ENCODE measurements at regions not wholly inside any gene's neighbourhood (a gene's known extent, or its start where the extent isn't known, plus 50 kb on each side); places are given as distances from the start of the nearest gene placed in this dataset.

- peak; percentile 32 for DNase-seq
Measured at GRCh38 chr15:25051399-25052154, 96.8 kb downstream of the SNRPN start.

- peak; percentile 35 for DNase-seq
Measured at GRCh38 chr15:25052191-25052999, 97.6 kb downstream of the SNRPN start.

DNA sequence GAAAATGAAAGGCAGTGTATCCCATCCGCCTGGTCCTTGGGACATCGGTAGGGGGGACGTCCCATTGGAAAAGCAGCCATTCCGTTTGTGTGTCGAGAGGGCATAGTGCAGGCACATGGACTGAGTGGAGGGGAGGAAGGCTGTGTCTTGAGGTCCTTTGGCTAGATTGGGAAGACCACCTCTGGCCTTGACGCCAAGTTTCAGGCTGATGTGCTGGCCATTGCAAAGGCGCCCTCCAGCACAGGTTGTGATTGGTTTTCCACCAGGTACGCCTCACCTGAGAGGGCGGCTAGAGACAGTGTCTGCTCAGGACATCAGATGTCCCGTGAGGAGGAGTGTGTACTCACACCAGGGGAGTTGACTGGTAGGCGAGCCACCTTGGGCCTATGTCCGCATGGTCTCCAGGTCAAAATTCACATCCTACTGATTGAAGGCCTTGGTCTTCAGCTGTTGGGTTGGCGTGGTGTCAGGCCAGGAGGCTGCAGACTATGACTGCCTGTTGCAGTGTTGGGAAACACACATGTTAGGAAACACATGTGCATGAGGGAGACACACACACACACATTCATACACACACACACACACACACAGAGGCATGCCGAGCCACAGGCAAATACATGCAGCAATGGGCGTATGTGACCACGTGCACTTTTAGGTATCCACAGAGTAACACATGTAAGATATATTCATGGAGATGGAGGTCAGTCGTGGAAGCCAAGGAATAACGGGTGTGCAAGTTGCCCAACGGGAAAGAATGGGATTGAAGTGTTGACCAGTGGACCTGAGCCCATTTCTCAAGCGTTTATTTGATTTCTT lies 98.4 kb downstream of the SNRPN start:
- peak; percentile 45 for DNase-seq

GRCh38 chr15:25054329-25054728 lies 99.5 kb downstream of the SNRPN start:
- peak; percentile 17 for DNase-seq

- DNase-seq = peak; percentile 41
Measured at GRCh38 chr15:25054943-25055342, 100.2 kb downstream of the SNRPN start.

DNA sequence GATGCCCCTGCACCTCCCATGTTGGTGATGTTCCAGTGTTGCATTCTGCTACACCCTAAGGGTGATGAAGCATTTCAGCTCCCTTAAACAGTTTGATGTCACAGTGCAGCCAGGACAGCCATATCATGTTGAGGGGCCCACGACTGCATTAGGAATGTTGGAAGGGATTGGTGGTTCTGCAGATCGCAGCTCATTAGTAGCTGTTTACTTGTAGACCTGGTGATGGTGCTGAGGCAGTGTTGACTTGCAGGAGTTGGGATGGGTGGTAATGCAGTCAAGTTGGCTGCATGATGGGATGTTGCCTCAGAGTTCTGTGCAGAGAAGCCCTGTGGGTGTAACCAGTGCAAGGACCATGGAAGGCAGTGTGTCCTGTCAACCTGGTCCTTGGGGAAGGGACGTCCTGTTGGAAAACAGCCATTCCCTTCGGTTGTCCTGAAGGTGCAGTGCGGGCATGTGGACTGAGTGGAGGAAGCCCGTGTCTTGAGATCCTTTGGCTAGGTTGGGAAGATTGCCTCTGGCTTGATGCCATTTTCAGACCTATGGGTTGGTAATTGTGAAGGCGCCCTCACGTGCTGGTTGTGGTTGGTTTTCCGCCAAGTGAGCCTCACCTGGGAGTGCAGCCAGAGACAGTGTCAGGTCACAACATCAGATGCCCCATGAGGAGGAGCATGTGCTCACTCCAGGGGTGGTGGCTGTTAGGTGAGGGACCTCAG lies 100.7 kb downstream of the SNRPN start:
- DNase-seq = peak; percentile 13

DNA sequence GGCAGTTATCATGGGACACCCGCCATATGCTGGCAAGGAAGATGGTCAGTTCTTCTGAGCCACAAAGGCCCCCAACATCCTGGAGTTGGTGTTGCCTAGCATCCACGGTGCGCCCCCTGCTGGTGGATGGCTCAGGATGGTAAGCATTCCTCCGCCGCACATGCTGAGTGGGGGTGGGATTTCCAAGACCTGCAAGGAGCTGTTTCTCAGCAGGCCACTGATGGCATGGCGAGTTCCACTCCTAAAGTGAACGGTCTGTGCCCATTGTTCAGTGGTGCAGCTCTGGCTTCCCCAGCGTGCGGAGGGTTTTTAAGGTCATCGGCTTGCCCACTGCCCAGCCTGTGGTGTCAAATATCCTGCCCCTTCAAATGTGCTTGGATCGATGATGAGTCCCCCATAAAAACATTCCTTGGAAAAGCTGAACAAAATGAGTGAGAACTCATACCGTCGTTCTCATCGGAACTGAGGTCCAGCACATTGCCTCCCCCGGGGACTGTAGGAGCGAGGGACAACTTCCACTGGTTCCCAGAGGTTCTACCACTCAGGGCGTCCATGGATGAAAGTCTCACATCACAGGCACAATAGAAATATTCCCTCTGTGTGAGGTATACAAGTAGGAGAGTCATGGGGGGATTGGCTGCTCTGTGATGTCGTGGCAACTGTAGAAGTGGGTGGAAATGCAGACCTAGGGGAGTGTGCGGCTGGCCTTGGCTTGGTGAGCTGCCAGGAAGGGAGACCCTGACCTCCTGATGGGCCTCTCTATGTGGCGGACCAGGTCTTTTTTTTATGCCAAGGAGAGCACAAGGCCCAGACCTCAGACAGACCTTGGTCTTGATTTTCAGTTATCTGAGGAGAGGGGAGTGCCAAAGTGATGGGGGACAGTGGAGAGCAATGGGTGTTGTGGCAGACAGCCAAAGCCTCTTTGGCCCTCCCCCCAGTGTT lies 102.0 kb downstream of the SNRPN start:
- peak; percentile 44 for DNase-seq

- DNase-seq = peak; percentile 4
Measured at GRCh38 chr15:25057574-25057973, 102.8 kb downstream of the SNRPN start.

DNA sequence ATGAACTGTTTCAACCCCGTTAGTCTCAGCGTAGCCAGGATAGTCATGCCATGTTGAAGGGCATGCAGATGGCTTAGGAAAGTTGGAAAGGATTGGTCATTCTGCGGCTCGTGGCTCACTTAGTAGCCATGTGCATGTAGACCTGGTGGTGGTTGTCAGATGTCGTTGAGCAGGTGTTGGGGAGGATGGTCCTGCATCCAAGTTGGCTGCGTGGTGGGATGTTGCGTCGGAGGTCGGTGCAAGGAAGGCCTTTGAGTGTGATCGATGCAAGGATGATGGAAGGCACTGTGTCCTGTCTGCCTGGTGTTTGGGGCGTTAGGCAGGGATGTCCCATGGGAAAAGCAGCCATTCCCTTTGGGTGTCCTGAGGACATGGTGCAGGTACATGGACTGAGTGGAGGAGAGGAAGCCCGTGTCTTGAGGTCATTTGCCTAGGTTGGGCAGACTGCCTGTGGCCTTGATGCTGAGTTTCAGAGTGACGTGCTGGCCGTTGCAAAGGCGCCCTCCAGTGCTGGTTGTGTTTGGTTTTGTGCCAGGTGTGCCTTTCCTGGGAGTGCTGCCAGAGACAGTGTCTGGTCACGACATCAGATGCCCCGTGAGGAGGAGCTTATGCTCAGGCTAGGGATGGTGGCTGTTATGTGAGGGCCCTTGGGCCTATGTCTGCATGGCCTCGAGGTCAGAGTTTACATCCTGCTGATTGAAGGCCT lies 103.4 kb downstream of the SNRPN start:
- peak; percentile 26 for DNase-seq

- peak; percentile 11 for DNase-seq
Measured at GRCh38 chr15:25059698-25060471, 105.1 kb downstream of the SNRPN start.

DNA sequence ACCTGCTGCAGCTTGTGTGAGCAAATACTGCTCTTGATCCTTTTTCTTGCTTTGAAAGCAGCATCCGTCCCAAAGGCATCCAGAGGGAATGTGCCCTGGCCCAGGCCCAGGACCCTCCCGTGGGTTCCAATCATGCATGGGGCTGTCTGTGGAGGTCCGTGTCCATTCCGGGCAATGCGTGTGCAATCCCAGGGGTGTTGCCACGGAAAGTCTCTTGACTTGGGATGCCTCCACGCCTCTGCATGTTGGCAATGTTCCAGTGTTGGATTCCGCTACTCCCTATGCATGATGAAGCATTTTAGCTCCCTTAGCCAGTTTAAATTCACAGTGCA lies 105.7 kb downstream of the SNRPN start:
- DNase-seq = peak; percentile 4

DNA sequence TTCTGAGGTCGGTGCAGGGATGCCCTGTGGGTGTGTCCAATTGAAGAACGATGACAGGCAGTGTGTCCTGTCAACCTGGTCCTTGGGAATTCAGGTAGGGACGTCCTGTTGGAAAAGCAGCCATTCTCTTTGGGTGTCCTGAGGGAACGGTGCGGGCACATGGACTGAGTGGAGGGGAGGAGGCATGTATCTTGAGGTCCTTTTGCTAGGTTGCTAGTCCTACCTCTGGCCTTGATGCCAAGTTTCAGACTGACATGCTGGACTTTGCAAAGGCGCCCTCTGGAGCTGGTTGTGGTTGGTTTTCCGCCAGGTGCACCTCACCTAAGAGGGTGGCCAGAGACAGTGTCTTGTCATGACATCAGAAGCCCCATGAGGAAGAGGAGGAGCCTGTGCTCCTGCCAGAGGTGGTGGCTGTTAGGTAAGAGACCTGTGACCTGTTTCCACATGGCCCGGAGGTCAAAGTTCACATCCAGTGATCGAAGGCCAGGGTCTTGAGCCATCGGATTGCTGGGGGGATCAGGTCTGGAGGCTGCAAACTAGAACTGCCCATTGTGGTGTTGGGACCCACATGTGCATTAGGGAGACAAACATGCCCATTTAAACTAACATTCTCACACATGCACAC lies 106.3 kb downstream of the SNRPN start:
- DNase-seq = peak; percentile 24

GRCh38 chr15:25061808-25062550 lies 107.2 kb downstream of the SNRPN start:
- no peak for DNase-seq

- no peak for DNase-seq
Measured at GRCh38 chr15:25062551-25063430, 108.0 kb downstream of the SNRPN start.

DNA sequence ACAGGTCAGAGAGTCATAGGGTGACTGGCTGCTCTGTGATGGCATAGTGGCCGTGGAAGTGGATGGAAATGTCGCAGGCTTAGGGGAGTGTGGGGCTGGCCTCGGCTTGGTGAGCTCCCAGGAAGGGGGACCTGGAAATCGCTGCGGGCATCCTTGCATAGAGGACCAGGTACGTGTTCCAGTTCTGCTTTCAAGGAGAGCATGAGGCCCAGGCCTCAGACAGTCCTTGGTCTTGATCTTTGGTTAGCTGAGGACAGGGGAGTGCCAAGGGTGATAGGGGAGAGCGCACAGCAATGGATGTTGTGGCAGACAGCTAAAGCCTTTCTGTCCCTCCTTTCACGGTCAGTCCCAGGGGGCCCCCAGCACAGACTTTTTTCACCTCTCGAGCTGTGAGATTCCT lies 110.5 kb downstream of the SNRPN start:
- no peak for DNase-seq

DNA sequence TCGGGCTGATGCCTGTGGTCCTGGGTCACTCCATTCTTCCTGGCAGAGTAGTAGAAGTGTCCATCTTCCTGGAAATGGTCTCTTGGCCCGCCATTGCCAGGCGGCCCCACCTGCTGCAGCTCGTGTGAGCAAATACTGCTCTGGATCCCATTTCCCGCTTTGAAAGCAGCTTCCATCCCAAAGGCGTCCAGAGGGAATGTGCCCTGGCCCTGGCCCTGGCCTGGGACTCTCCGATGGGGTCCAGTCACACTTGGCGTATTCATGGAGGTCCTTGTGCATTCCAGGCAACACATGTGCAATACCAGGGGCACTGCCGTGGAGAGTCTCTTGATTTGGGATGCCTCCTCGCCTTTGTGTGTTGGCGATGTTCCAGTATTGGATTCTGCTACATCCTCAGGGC lies 111.1 kb downstream of the SNRPN start:
- no peak for DNase-seq

DNA sequence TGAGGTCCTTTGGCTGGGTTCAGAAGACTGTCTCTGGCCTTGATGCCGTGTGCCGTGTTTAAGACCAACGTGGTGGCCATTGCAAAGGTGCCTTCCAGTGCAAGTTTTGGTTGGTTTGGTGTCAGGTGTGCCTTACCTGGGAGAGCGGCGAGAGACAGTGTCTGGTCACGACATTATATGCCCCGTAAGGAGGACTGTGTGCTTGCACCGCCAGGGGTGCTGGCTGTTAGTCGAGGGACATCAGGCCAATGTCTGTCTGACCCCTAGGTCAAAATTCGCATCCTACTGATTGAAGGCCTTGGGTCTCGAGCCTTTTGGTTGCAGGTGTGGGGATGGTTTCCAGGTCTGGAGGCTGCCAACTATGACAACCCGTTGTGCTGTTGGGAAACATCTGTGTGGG lies 111.9 kb downstream of the SNRPN start:
- DNase-seq = no peak
